ENCODE measurements at regions not wholly inside any gene's neighbourhood (a gene's known extent, or its start where the extent isn't known, plus 50 kb on each side); places are given as distances from the start of the nearest gene placed in this dataset.
A peak's percentile ranks its signal among the peaks of the same experiment; 100 is the strongest.

- no peak for DNase-seq
These were observed 122.8 kb downstream of the MTX3 start for GRCh38 chr5:79868163-79868670.

- no peak for DNase-seq
These were observed 125.5 kb downstream of the MTX3 start for GRCh38 chr5:79865579-79865978.

- DNase-seq, result no peak
These were observed 126.7 kb downstream of the MTX3 start for GRCh38 chr5:79864364-79864763.

- no peak for DNase-seq
These were observed 131.5 kb downstream of the MTX3 start for GRCh38 chr5:79859588-79859987.

GRCh38 chr5:79858410-79858723 lies 132.7 kb downstream of the MTX3 start:
- no peak for DNase-seq

- DNase-seq, result peak; percentile 90 to 91
These were observed 133.2 kb downstream of the MTX3 start for GRCh38 chr5:79857714-79858409.

- DNase-seq, result no peak
These were observed 134.5 kb downstream of the MTX3 start for GRCh38 chr5:79856456-79857055.

GRCh38 chr5:79853676-79854418 lies 137.2 kb downstream of the MTX3 start:
- DNase-seq, result peak; percentile 34 to 38

- DNase-seq, result no peak
These were observed 138.0 kb downstream of the MTX3 start for GRCh38 chr5:79853028-79853427.

GRCh38 chr5:79851391-79851863 lies 139.6 kb downstream of the MTX3 start:
- no peak for DNase-seq

GRCh38 chr5:79850941-79851340 lies 140.1 kb downstream of the MTX3 start:
- no peak for DNase-seq

- DNase-seq, result no peak
These were observed 140.7 kb downstream of the MTX3 start for GRCh38 chr5:79850316-79850822.

- no peak for DNase-seq
These were observed 141.4 kb downstream of the MTX3 start for GRCh38 chr5:79849486-79850315.
